ENCODE measurements at regions not wholly inside any gene's neighbourhood (a gene's known extent, or its start where the extent isn't known, plus 50 kb on each side); places are given as distances from the start of the nearest gene placed in this dataset.

- DNase-seq (ENCODE audit: low spot score): no peak
Observed at GRCh38 chr2:4618630-4619228, 915.4 kb downstream of the DCDC2C start.

GRCh38 chr2:4628998-4629501 is 925.7 kb downstream of the DCDC2C start:
- no peak for DNase-seq (ENCODE audit: low spot score)
- no peak for TF ChIP-seq CTCF (IDR thresholded peaks at IDR 0.05; ENCODE audit: extremely low read depth, missing control alignments)

More at GRCh38 chr2:4618630-4619228, 915.4 kb downstream of the DCDC2C start:
- no peak for TF ChIP-seq CTCF (IDR thresholded peaks at IDR 0.05; ENCODE audit: extremely low read depth, missing control alignments)

- DNase-seq (ENCODE audit: low spot score): no peak
- TF ChIP-seq CTCF (IDR thresholded peaks at IDR 0.05; ENCODE audit: extremely low read depth, missing control alignments): no peak
Observed at GRCh38 chr2:4635289-4635688, 931.9 kb downstream of the DCDC2C start.

GRCh38 chr2:4653991-4654390 is 950.6 kb downstream of the DCDC2C start:
- TF ChIP-seq CTCF (IDR thresholded peaks at IDR 0.05; ENCODE audit: extremely low read depth, missing control alignments): no peak
- no peak for DNase-seq (ENCODE audit: low spot score)

GRCh38 chr2:4656326-4656725 is 953.0 kb downstream of the DCDC2C start:
- TF ChIP-seq CTCF (IDR thresholded peaks at IDR 0.05; ENCODE audit: extremely low read depth, missing control alignments): no peak
- DNase-seq (ENCODE audit: low spot score): no peak

GRCh38 chr2:4662161-4662779 is 958.9 kb downstream of the DCDC2C start:
- TF ChIP-seq CTCF (IDR thresholded peaks at IDR 0.05; ENCODE audit: extremely low read depth, missing control alignments): no peak
- DNase-seq (ENCODE audit: low spot score): no peak

GRCh38 chr2:4668381-4668780 is 965.0 kb downstream of the DCDC2C start:
- TF ChIP-seq CTCF (IDR thresholded peaks at IDR 0.05; ENCODE audit: extremely low read depth, missing control alignments): no peak
- DNase-seq (ENCODE audit: low spot score): no peak

All from GM20000 (cell line).